ENCODE measurements at regions not wholly inside any gene's neighbourhood (a gene's known extent, or its start where the extent isn't known, plus 50 kb on each side); places are given as distances from the start of the nearest gene placed in this dataset.

GRCh38 chr13:63107179-63107943, 1691.7 kb upstream of the PCDH20 start:
- no peak for TF ChIP-seq CTCF (IDR thresholded peaks at IDR 0.05)
- TF ChIP-seq POLR2A (IDR thresholded peaks at IDR 0.05): no peak
- no peak for TF ChIP-seq POLR2AphosphoS5 (IDR thresholded peaks at IDR 0.05)

Measured in prostate gland (tissue), 2 donors.